ENCODE measurements at regions not wholly inside any gene's neighbourhood (a gene's known extent, or its start where the extent isn't known, plus 50 kb on each side); places are given as distances from the start of the nearest gene placed in this dataset.

- Histone ChIP-seq H3K36me3 (ENCODE audit: control insufficient read depth, insufficient read depth, low read length) (no peaks in the 10 kb centered on the region), H3K27me3 (ENCODE audit: control insufficient read depth, insufficient read depth, low read length) (no peaks in the 10 kb centered on the region), H3K4me3 (ENCODE audit: low read depth, low read length) (no peak overlapping the region)
- TF ChIP-seq, protein P1, sequence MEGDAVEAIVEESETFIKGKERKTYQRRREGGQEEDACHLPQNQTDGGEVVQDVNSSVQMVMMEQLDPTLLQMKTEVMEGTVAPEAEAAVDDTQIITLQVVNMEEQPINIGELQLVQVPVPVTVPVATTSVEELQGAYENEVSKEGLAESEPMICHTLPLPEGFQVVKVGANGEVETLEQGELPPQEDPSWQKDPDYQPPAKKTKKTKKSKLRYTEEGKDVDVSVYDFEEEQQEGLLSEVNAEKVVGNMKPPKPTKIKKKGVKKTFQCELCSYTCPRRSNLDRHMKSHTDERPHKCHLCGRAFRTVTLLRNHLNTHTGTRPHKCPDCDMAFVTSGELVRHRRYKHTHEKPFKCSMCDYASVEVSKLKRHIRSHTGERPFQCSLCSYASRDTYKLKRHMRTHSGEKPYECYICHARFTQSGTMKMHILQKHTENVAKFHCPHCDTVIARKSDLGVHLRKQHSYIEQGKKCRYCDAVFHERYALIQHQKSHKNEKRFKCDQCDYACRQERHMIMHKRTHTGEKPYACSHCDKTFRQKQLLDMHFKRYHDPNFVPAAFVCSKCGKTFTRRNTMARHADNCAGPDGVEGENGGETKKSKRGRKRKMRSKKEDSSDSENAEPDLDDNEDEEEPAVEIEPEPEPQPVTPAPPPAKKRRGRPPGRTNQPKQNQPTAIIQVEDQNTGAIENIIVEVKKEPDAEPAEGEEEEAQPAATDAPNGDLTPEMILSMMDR (IDR thresholded peaks at IDR 0.05; ENCODE audit: insufficient read depth, low read length, severe bottlenecking), result no peak
- DNase-seq (ENCODE audit: low read depth), result no peak
- FAIRE-seq, result no peak
Observed at GRCh38 chr1:2916706-2917105, 104.6 kb upstream of the ACTRT2 start.

GRCh38 chr1:2917284-2917683, 104.0 kb upstream of the ACTRT2 start:
- TF ChIP-seq, protein P1 (IDR thresholded peaks at IDR 0.05; ENCODE audit: insufficient read depth, low read length, severe bottlenecking), result no peak

GRCh38 chr1:2918441-2918840, 102.8 kb upstream of the ACTRT2 start:
- no peak for FAIRE-seq
- DNase-seq (ENCODE audit: low read depth), result no peak
- TF ChIP-seq, protein P1 (IDR thresholded peaks at IDR 0.05; ENCODE audit: insufficient read depth, low read length, severe bottlenecking), result no peak
- Histone ChIP-seq H3K4me3 (ENCODE audit: low read depth, low read length) (no peak overlapping the region), H3K27me3 (ENCODE audit: control insufficient read depth, insufficient read depth, low read length) (no peaks in the 10 kb centered on the region), H3K36me3 (ENCODE audit: control insufficient read depth, insufficient read depth, low read length) (no peaks in the 10 kb centered on the region)

More at GRCh38 chr1:2917284-2917683, 104.0 kb upstream of the ACTRT2 start:
- FAIRE-seq (no peak), DNase-seq (ENCODE audit: low read depth) (no peak)
- no peak overlapping the region for H3K4me3 ChIP-seq (ENCODE audit: low read depth, low read length)
- H3K36me3 ChIP-seq (ENCODE audit: control insufficient read depth, insufficient read depth, low read length), result no peaks in the 10 kb centered on the region
- no peaks in the 10 kb centered on the region for H3K27me3 ChIP-seq (ENCODE audit: control insufficient read depth, insufficient read depth, low read length)

- DNase-seq (ENCODE audit: low read depth) (no peak), FAIRE-seq (no peak)
- Histone ChIP-seq H3K36me3 (ENCODE audit: control insufficient read depth, insufficient read depth, low read length) (no peaks in the 10 kb centered on the region), H3K4me3 (ENCODE audit: low read depth, low read length) (no peak overlapping the region), H3K27me3 (ENCODE audit: control insufficient read depth, insufficient read depth, low read length) (no peaks in the 10 kb centered on the region)
- TF ChIP-seq, protein P1 (IDR thresholded peaks at IDR 0.05; ENCODE audit: insufficient read depth, low read length, severe bottlenecking), result no peak
Observed at GRCh38 chr1:2919841-2920240, 101.4 kb upstream of the ACTRT2 start.

DNA sequence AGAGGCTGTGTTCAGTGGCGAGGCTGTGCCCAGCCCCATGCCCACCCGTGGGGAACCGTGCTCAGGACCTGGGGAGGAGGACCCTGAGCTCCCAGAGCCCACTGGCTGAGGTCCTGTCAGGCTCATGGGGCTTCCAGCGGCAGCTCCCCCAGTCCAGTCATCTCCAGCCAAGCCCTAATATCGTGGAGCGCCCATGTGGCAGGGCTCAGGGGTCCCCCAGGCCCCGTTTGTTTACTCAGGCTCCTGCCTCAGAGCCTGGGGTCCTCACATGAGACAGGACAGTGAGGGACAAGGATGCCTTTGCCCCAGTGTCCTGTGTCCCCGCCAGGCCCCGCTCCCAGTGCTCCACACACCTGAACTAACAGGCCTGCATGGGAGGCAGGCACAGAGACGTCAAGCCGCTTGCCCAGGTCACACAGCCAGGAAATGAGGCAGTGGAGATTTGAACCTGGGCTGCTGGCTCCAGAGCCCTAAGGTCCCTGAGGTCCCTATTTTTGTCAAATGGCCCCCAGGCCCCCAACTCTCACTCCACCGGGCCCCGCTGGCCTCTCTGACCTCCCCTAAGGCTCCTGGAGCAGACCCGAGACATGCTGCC, 100.7 kb upstream of the ACTRT2 start:
- DNase-seq (ENCODE audit: low read depth), result no peak
- TF ChIP-seq, protein P1 (IDR thresholded peaks at IDR 0.05; ENCODE audit: insufficient read depth, low read length, severe bottlenecking), result no peak
- Histone ChIP-seq H3K27me3 (ENCODE audit: control insufficient read depth, insufficient read depth, low read length) (no peaks in the 10 kb centered on the region), H3K36me3 (ENCODE audit: control insufficient read depth, insufficient read depth, low read length) (no peaks in the 10 kb centered on the region), H3K4me3 (ENCODE audit: low read depth, low read length) (no peak overlapping the region)
- no peak for FAIRE-seq
